HEK293 (cell line): ENCODE measurements at regions not wholly inside any gene's neighbourhood (a gene's known extent, or its start where the extent isn't known, plus 50 kb on each side); places are given as distances from the start of the nearest gene placed in this dataset.

Source experiments
- CTCF ChIP-seq: fragments of 450-650 bp; formaldehyde crosslinking; IDR thresholded peaks from 2 replicates; pipeline ENCODE4 v1.5.1; 2016; ENCODE audit warnings: missing biosample characterization, missing genetic modification characterization
- PRDM1 ChIP-seq: fragments of 450-650 bp; formaldehyde crosslinking; IDR thresholded peaks from 2 replicates; pipeline ENCODE4; 2016; ENCODE audit warnings: missing biosample characterization, missing genetic modification characterization
- REST ChIP-seq: fragments of 450-650 bp; formaldehyde crosslinking; IDR thresholded peaks from 2 replicates; pipeline ENCODE4 v1.5.1; 2016; ENCODE audit warnings: missing biosample characterization, missing genetic modification characterization
- ZBTB7A ChIP-seq: fragments of 450-650 bp; formaldehyde crosslinking; IDR thresholded peaks from 2 replicates; pipeline ENCODE4 v1.5.1; 2016; ENCODE audit warnings: low read depth, missing biosample characterization, missing genetic modification characterization
- ZNF274 ChIP-seq, 2 experiments: fragments of 200-500 bp in 1 of 2; fragments of 450-650 bp in 1 of 2; sonication (Bioruptor generic) in 1 of 2; formaldehyde crosslinking in 1 of 2; IDR thresholded peaks; 2 replicates each; pipeline versions ENCODE4 v1.5.1 to v1.6.1; 2014 to 2016; ENCODE audit warnings: borderline replicate concordance in 1 of 2, inconsistent platforms in 1 of 2, low read length in 1 of 2, missing biosample characterization in 1 of 2, missing genetic modification characterization in 1 of 2
- ZNF639 ChIP-seq: fragments of 450-650 bp; formaldehyde crosslinking; IDR thresholded peaks from 2 replicates; pipeline ENCODE4 v1.5.1; 2016; ENCODE audit warnings: missing biosample characterization, missing genetic modification characterization
- ZNF830 ChIP-seq: fragments of 450-650 bp; IDR thresholded peaks from 2 replicates; pipeline ENCODE4 v1.5.0; 2018; ENCODE audit warnings: missing biosample characterization, missing genetic modification characterization, low read depth, mild to moderate bottlenecking, moderate library complexity

GRCh38 chr10:10198363-10198762, 819.3 kb upstream of the CELF2 start:
- no peak for TF ChIP-seq ZNF274 (IDR thresholded peaks at IDR 0.05; ENCODE audit: low read length)
- TF ChIP-seq ZNF274 (tag by site-specific recombination; IDR thresholded peaks at IDR 0.05; ENCODE audit: borderline replicate concordance), result no peak
- no peak for TF ChIP-seq ZNF830 (tag by site-specific recombination)
- TF ChIP-seq CTCF (tag by site-specific recombination), result no peak
- no peak for TF ChIP-seq ZBTB7A
- TF ChIP-seq PRDM1 (tag by site-specific recombination), result no peak
- no peak for TF ChIP-seq ZNF639
- TF ChIP-seq REST (tag by site-specific recombination), result no peak
